GM19025 (cell line): ENCODE measurements at regions not wholly inside any gene's neighbourhood (a gene's known extent, or its start where the extent isn't known, plus 50 kb on each side); places are given as distances from the start of the nearest gene placed in this dataset.
A peak's percentile ranks its signal among the peaks of the same experiment; 100 is the strongest.
"Not testable (repeated sequence)": the region's sequence is repeated elsewhere in the genome, so short reads cannot be mapped to it uniquely, and the experiment has no call there.

Experiments used
- ATAC-seq: cut with Tn5 transposase; IDR thresholded peaks from one replicate; pipeline ENCODE4 v1.9.1; 2021; ENCODE audit warnings: mild to moderate bottlenecking, low read depth, moderate library complexity; ENCODE audit not compliant: unreplicated experiment

GRCh38 chr3:87898971-87899370 lies 159.8 kb downstream of the CGGBP1 start:
- no peak for ATAC-seq

GRCh38 chr3:87895983-87896382 lies 162.8 kb downstream of the CGGBP1 start:
- no peak for ATAC-seq

- ATAC-seq = no peak
These were observed 185.7 kb downstream of the CGGBP1 start for GRCh38 chr3:87873136-87873535.

GRCh38 chr3:87867001-87867400 lies 191.8 kb downstream of the CGGBP1 start:
- no peak for ATAC-seq

GRCh38 chr3:87856126-87856525 lies 202.7 kb downstream of the CGGBP1 start:
- ATAC-seq = no peak

GRCh38 chr3:87855616-87856015 lies 203.2 kb downstream of the CGGBP1 start:
- no peak for ATAC-seq

- no peak for ATAC-seq
These were observed 203.6 kb downstream of the CGGBP1 start for GRCh38 chr3:87855211-87855610.

- ATAC-seq = no peak
These were observed 210.8 kb downstream of the CGGBP1 start for GRCh38 chr3:87848003-87848402.

- no peak for ATAC-seq
These were observed 221.7 kb downstream of the CGGBP1 start for GRCh38 chr3:87837076-87837475.

GRCh38 chr3:87836026-87836425 lies 222.8 kb downstream of the CGGBP1 start:
- ATAC-seq = no peak

- no peak for ATAC-seq
These were observed 223.6 kb downstream of the CGGBP1 start for GRCh38 chr3:87835236-87835635.

GRCh38 chr3:87834327-87834726 lies 224.5 kb downstream of the CGGBP1 start:
- ATAC-seq = no peak

- ATAC-seq = no peak
These were observed 225.8 kb downstream of the CGGBP1 start for GRCh38 chr3:87833039-87833377.

GRCh38 chr3:87828046-87828445 lies 230.8 kb downstream of the CGGBP1 start:
- ATAC-seq = no peak

- ATAC-seq = no peak
These were observed 236.2 kb downstream of the CGGBP1 start for GRCh38 chr3:87822563-87822962.

- not testable (repeated sequence) for ATAC-seq
These were observed 245.3 kb downstream of the CGGBP1 start for GRCh38 chr3:87813503-87813902.

GRCh38 chr3:87811953-87812352 lies 246.9 kb downstream of the CGGBP1 start:
- no peak for ATAC-seq

- no peak for ATAC-seq
These were observed 248.3 kb downstream of the CGGBP1 start for GRCh38 chr3:87810452-87811016.

- peak; percentile 91 for ATAC-seq
These were observed 253.1 kb downstream of the CGGBP1 start for GRCh38 chr3:87805670-87806069.

- no peak for ATAC-seq
These were observed 257.4 kb downstream of the CGGBP1 start for GRCh38 chr3:87801409-87801808.

GRCh38 chr3:87800516-87800915 lies 258.3 kb downstream of the CGGBP1 start:
- ATAC-seq = no peak

GRCh38 chr3:87798567-87798947 lies 260.2 kb downstream of the CGGBP1 start:
- no peak for ATAC-seq

- ATAC-seq = no peak
These were observed 260.8 kb downstream of the CGGBP1 start for GRCh38 chr3:87797872-87798566.
